T-helper 2 cell (primary cell): ENCODE measurements at regions not wholly inside any gene's neighbourhood (a gene's known extent, or its start where the extent isn't known, plus 50 kb on each side); places are given as distances from the start of the nearest gene placed in this dataset.

ENCODE experiments used
- DNase-seq, 5 experiments: peaks; one replicate each; pipeline versions ENCODE4 v3.0.0 to v3.0.0-alpha.2; 2012 to 2022

GRCh38 chr3:102529452-102529851, 94.6 kb downstream of the ZPLD1 start:
- DNase-seq: no peak

GRCh38 chr3:102530415-102531181, 95.8 kb downstream of the ZPLD1 start:
- no peak for DNase-seq

- no peak for DNase-seq
Observed at GRCh38 chr3:102531686-102532085, 96.9 kb downstream of the ZPLD1 start.

GRCh38 chr3:102532901-102533300, 98.1 kb downstream of the ZPLD1 start:
- peak in 2 of 5 experiments; percentile 7 to 57 for DNase-seq

GRCh38 chr3:102533784-102534183, 99.0 kb downstream of the ZPLD1 start:
- DNase-seq: no peak

- DNase-seq: peak in 1 of 5 experiments; percentile 20
Observed at GRCh38 chr3:102536456-102536855, 101.6 kb downstream of the ZPLD1 start.

GRCh38 chr3:102537123-102537522, 102.3 kb downstream of the ZPLD1 start:
- no peak for DNase-seq

GRCh38 chr3:102544741-102545140, 109.9 kb downstream of the ZPLD1 start:
- no peak for DNase-seq

GRCh38 chr3:102545276-102545675, 110.5 kb downstream of the ZPLD1 start:
- DNase-seq: no peak

- no peak for DNase-seq
Observed at GRCh38 chr3:102553876-102554275, 119.1 kb downstream of the ZPLD1 start.

- no peak for DNase-seq
Observed at GRCh38 chr3:102570511-102570910, 135.7 kb downstream of the ZPLD1 start.

GRCh38 chr3:102571006-102571405, 136.2 kb downstream of the ZPLD1 start:
- DNase-seq: no peak

- DNase-seq: no peak
Observed at GRCh38 chr3:102571720-102572384, 137.0 kb downstream of the ZPLD1 start.

GRCh38 chr3:102573483-102574028, 138.7 kb downstream of the ZPLD1 start:
- DNase-seq: no peak

GRCh38 chr3:102574355-102574754, 139.5 kb downstream of the ZPLD1 start:
- no peak for DNase-seq

GRCh38 chr3:102576651-102577050, 141.8 kb downstream of the ZPLD1 start:
- no peak for DNase-seq

GRCh38 chr3:102577082-102577789, 142.4 kb downstream of the ZPLD1 start:
- no peak for DNase-seq

- no peak for DNase-seq
Observed at GRCh38 chr3:102580760-102581159, 145.9 kb downstream of the ZPLD1 start.

GRCh38 chr3:102586485-102586884, 151.7 kb downstream of the ZPLD1 start:
- no peak for DNase-seq

- no peak for DNase-seq
Observed at GRCh38 chr3:102593812-102594602, 159.2 kb downstream of the ZPLD1 start.

GRCh38 chr3:102595057-102595456, 160.2 kb downstream of the ZPLD1 start:
- no peak for DNase-seq

- DNase-seq: no peak
Observed at GRCh38 chr3:102599819-102600576, 165.2 kb downstream of the ZPLD1 start.
